ENCODE measurements at regions not wholly inside any gene's neighbourhood (a gene's known extent, or its start where the extent isn't known, plus 50 kb on each side); places are given as distances from the start of the nearest gene placed in this dataset.
"Not testable (repeated sequence)": the region's sequence is repeated elsewhere in the genome, so short reads cannot be mapped to it uniquely, and the experiment has no call there.

GRCh38 chr1:213711833-213712490 is 275.8 kb upstream of the PROX1 start:
- not testable (repeated sequence) for H3K36me3 ChIP-seq (ENCODE audit: control insufficient read depth in 3 of 3, insufficient read depth in 3 of 3, low read length in 3 of 3); H3K9ac ChIP-seq (ENCODE audit: low read depth in 1 of 3, low read length in 3 of 3); H3K9me3 ChIP-seq (ENCODE audit: control insufficient read depth in 3 of 3, low read length in 3 of 3); H3K27me3 ChIP-seq (ENCODE audit: control insufficient read depth in 3 of 3, insufficient read depth in 3 of 3, low read length in 3 of 3); H3K4me1 ChIP-seq (ENCODE audit: control insufficient read depth in 3 of 3, insufficient read depth in 3 of 3, low read length in 3 of 3); H3K27ac ChIP-seq (ENCODE audit: low read depth, low read length); H3K4me3 ChIP-seq (ENCODE audit: low read length in 3 of 3)

- Histone ChIP-seq H3K9ac (ENCODE audit: low read depth in 1 of 3, low read length in 3 of 3) (no peak overlapping the region), H3K27ac (ENCODE audit: low read depth, low read length) (no peak overlapping the region), H3K4me3 (ENCODE audit: low read length in 3 of 3) (no peak overlapping the region), H3K9me3 (ENCODE audit: control insufficient read depth in 3 of 3, low read length in 3 of 3) (no peaks in the 10 kb centered on the region), H3K36me3 (ENCODE audit: control insufficient read depth in 3 of 3, insufficient read depth in 3 of 3, low read length in 3 of 3) (no peaks in the 10 kb centered on the region), H3K4me1 (ENCODE audit: control insufficient read depth in 3 of 3, insufficient read depth in 3 of 3, low read length in 3 of 3) (no peaks in the 10 kb centered on the region), H3K27me3 (ENCODE audit: control insufficient read depth in 3 of 3, insufficient read depth in 3 of 3, low read length in 3 of 3) (no peaks in the 10 kb centered on the region)
Measured at GRCh38 chr1:213714645-213715044, 273.1 kb upstream of the PROX1 start.

GRCh38 chr1:213715182-213715581 is 272.6 kb upstream of the PROX1 start:
- no peak overlapping the region for H3K4me3 ChIP-seq (ENCODE audit: low read length in 3 of 3)
- no peaks in the 10 kb centered on the region for H3K27me3 ChIP-seq (ENCODE audit: control insufficient read depth in 3 of 3, insufficient read depth in 3 of 3, low read length in 3 of 3)
- H3K4me1 ChIP-seq (ENCODE audit: control insufficient read depth in 3 of 3, insufficient read depth in 3 of 3, low read length in 3 of 3) = no peaks in the 10 kb centered on the region
- H3K27ac ChIP-seq (ENCODE audit: low read depth, low read length) = no peak overlapping the region
- H3K9ac ChIP-seq (ENCODE audit: low read depth in 1 of 3, low read length in 3 of 3) = no peak overlapping the region
- H3K9me3 ChIP-seq (ENCODE audit: control insufficient read depth in 3 of 3, low read length in 3 of 3) = no peaks in the 10 kb centered on the region
- H3K36me3 ChIP-seq (ENCODE audit: control insufficient read depth in 3 of 3, insufficient read depth in 3 of 3, low read length in 3 of 3) = no peaks in the 10 kb centered on the region

GRCh38 chr1:213719462-213719861 is 268.3 kb upstream of the PROX1 start:
- Histone ChIP-seq H3K27me3 (ENCODE audit: control insufficient read depth in 3 of 3, insufficient read depth in 3 of 3, low read length in 3 of 3) (no peaks in the 10 kb centered on the region), H3K4me3 (ENCODE audit: low read length in 3 of 3) (no peak overlapping the region), H3K9me3 (ENCODE audit: control insufficient read depth in 3 of 3, low read length in 3 of 3) (no peaks in the 10 kb centered on the region), H3K9ac (ENCODE audit: low read depth in 1 of 3, low read length in 3 of 3) (no peak overlapping the region), H3K36me3 (ENCODE audit: control insufficient read depth in 3 of 3, insufficient read depth in 3 of 3, low read length in 3 of 3) (no peaks in the 10 kb centered on the region), H3K27ac (ENCODE audit: low read depth, low read length) (no peak overlapping the region), H3K4me1 (ENCODE audit: control insufficient read depth in 3 of 3, insufficient read depth in 3 of 3, low read length in 3 of 3) (no peaks in the 10 kb centered on the region)

- no peaks in the 10 kb centered on the region for H3K27me3 ChIP-seq (ENCODE audit: control insufficient read depth in 3 of 3, insufficient read depth in 3 of 3, low read length in 3 of 3)
- no peaks in the 10 kb centered on the region for H3K36me3 ChIP-seq (ENCODE audit: control insufficient read depth in 3 of 3, insufficient read depth in 3 of 3, low read length in 3 of 3)
- no peak overlapping the region for H3K4me3 ChIP-seq (ENCODE audit: low read length in 3 of 3)
- H3K9ac ChIP-seq (ENCODE audit: low read depth in 1 of 3, low read length in 3 of 3) = no peak overlapping the region
- H3K9me3 ChIP-seq (ENCODE audit: control insufficient read depth in 3 of 3, low read length in 3 of 3) = no peaks in the 10 kb centered on the region
- H3K4me1 ChIP-seq (ENCODE audit: control insufficient read depth in 3 of 3, insufficient read depth in 3 of 3, low read length in 3 of 3) = no peaks in the 10 kb centered on the region
- H3K27ac ChIP-seq (ENCODE audit: low read depth, low read length) = no peak overlapping the region
Measured at GRCh38 chr1:213720032-213720431, 267.7 kb upstream of the PROX1 start.

- H3K4me3 ChIP-seq (ENCODE audit: low read length in 3 of 3) = no peak overlapping the region
- H3K4me1 ChIP-seq (ENCODE audit: control insufficient read depth in 3 of 3, insufficient read depth in 3 of 3, low read length in 3 of 3) = no peaks in the 10 kb centered on the region
- H3K27ac ChIP-seq (ENCODE audit: low read depth, low read length) = no peak overlapping the region
- no peaks in the 10 kb centered on the region for H3K36me3 ChIP-seq (ENCODE audit: control insufficient read depth in 3 of 3, insufficient read depth in 3 of 3, low read length in 3 of 3)
- no peaks in the 10 kb centered on the region for H3K9me3 ChIP-seq (ENCODE audit: control insufficient read depth in 3 of 3, low read length in 3 of 3)
- no peak overlapping the region for H3K9ac ChIP-seq (ENCODE audit: low read depth in 1 of 3, low read length in 3 of 3)
- H3K27me3 ChIP-seq (ENCODE audit: control insufficient read depth in 3 of 3, insufficient read depth in 3 of 3, low read length in 3 of 3) = no peaks in the 10 kb centered on the region
Measured at GRCh38 chr1:213723187-213723586, 264.6 kb upstream of the PROX1 start.

- Histone ChIP-seq H3K4me3 (ENCODE audit: low read length in 3 of 3) (no peak overlapping the region), H3K9ac (ENCODE audit: low read depth in 1 of 3, low read length in 3 of 3) (no peak overlapping the region), H3K27me3 (ENCODE audit: control insufficient read depth in 3 of 3, insufficient read depth in 3 of 3, low read length in 3 of 3) (no peaks in the 10 kb centered on the region), H3K36me3 (ENCODE audit: control insufficient read depth in 3 of 3, insufficient read depth in 3 of 3, low read length in 3 of 3) (no peaks in the 10 kb centered on the region), H3K4me1 (ENCODE audit: control insufficient read depth in 3 of 3, insufficient read depth in 3 of 3, low read length in 3 of 3) (no peaks in the 10 kb centered on the region), H3K9me3 (ENCODE audit: control insufficient read depth in 3 of 3, low read length in 3 of 3) (no peaks in the 10 kb centered on the region), H3K27ac (ENCODE audit: low read depth, low read length) (no peak overlapping the region)
Measured at GRCh38 chr1:213724640-213725536, 262.9 kb upstream of the PROX1 start.

GRCh38 chr1:213727853-213728592 is 259.8 kb upstream of the PROX1 start:
- Histone ChIP-seq H3K36me3 (ENCODE audit: control insufficient read depth in 3 of 3, insufficient read depth in 3 of 3, low read length in 3 of 3) (no peaks in the 10 kb centered on the region), H3K27ac (ENCODE audit: low read depth, low read length) (no peak overlapping the region), H3K4me3 (ENCODE audit: low read length in 3 of 3) (no peak overlapping the region), H3K9ac (ENCODE audit: low read depth in 1 of 3, low read length in 3 of 3) (no peak overlapping the region), H3K9me3 (ENCODE audit: control insufficient read depth in 3 of 3, low read length in 3 of 3) (no peaks in the 10 kb centered on the region), H3K27me3 (ENCODE audit: control insufficient read depth in 3 of 3, insufficient read depth in 3 of 3, low read length in 3 of 3) (no peaks in the 10 kb centered on the region), H3K4me1 (ENCODE audit: control insufficient read depth in 3 of 3, insufficient read depth in 3 of 3, low read length in 3 of 3) (no peaks in the 10 kb centered on the region)

GRCh38 chr1:213728593-213729536 is 258.9 kb upstream of the PROX1 start:
- Histone ChIP-seq H3K27ac (ENCODE audit: low read depth, low read length) (no peak overlapping the region), H3K36me3 (ENCODE audit: control insufficient read depth in 3 of 3, insufficient read depth in 3 of 3, low read length in 3 of 3) (no peaks in the 10 kb centered on the region)

More at GRCh38 chr1:213728593-213729536, 258.9 kb upstream of the PROX1 start:
- Histone ChIP-seq H3K4me3 (ENCODE audit: low read length in 3 of 3) (no peak overlapping the region), H3K27me3 (ENCODE audit: control insufficient read depth in 3 of 3, insufficient read depth in 3 of 3, low read length in 3 of 3) (no peaks in the 10 kb centered on the region), H3K4me1 (ENCODE audit: control insufficient read depth in 3 of 3, insufficient read depth in 3 of 3, low read length in 3 of 3) (no peaks in the 10 kb centered on the region), H3K9me3 (ENCODE audit: control insufficient read depth in 3 of 3, low read length in 3 of 3) (no peaks in the 10 kb centered on the region), H3K9ac (ENCODE audit: low read depth in 1 of 3, low read length in 3 of 3) (no peak overlapping the region)

Data from skeletal muscle tissue (tissue), 3 donors.